CD4-positive, alpha-beta T cell treated with Interleukin-1 beta for 1 hour (primary cell): ENCODE measurements at regions not wholly inside any gene's neighbourhood (a gene's known extent, or its start where the extent isn't known, plus 50 kb on each side); places are given as distances from the start of the nearest gene placed in this dataset.
"Not testable (repeated sequence)": the region's sequence is repeated elsewhere in the genome, so short reads cannot be mapped to it uniquely, and the experiment has no call there.

Experiments used
- DNase-seq, 2 donors: peaks; one replicate each; pipeline ENCODE4 v3.0.0-alpha.2; 2020 to 2022

DNA sequence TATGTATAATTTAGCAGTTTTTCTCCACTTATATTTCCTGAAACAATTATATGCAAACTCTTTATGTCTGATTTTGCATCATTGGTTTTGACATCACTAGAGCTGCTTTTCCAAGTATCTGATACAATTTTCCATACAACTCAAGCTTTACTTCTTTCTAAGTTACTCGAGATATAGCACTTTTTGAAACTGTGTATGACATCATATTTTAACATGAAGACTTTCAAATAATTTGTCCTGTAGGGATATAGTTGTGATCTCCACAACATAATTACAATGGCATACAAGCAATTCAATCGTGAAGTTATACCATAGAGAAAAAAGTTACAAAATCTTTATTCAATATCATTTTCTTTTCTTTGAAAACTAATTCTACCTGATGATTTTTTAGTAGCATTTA, 173.0 kb downstream of the LEPR start:
- no peak for DNase-seq

DNA sequence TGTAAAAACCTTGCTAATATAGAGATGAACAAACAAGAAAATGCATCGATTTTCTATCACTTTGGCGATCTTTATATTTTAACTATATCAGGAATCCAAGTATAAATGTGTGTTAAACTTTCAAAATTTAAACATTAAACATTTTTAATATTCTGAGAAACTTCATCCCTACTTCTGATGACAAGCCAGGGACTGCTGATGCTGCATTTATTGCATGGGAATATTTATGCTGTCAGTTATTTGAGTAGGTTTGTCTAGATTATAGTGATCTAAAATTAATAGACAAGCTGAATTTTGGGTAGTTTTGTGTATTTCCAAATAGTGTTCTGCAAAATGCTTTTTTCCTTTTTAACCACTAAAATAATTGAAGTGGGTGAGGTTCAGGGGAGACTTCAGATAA, 175.3 kb downstream of the LEPR start:
- no peak for DNase-seq

DNA sequence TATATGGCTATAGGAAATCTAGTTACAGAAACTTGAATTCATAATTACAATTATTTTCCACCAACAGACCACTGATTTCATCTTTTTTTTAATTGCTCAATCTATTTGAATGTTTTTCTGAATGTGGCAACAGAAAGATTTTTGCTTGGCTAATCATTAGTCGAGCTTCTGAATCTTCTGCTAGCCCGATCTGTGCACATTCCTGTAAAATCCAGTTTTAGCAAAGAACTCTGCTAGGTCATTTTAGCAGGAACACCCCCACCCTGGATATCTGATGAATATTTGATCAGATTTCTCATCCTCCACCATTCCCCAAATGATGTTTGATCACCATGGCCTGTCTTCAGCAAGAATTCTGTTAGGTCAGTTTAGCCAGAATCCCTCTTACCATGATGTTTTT, 176.3 kb downstream of the LEPR start:
- DNase-seq: no peak

DNA sequence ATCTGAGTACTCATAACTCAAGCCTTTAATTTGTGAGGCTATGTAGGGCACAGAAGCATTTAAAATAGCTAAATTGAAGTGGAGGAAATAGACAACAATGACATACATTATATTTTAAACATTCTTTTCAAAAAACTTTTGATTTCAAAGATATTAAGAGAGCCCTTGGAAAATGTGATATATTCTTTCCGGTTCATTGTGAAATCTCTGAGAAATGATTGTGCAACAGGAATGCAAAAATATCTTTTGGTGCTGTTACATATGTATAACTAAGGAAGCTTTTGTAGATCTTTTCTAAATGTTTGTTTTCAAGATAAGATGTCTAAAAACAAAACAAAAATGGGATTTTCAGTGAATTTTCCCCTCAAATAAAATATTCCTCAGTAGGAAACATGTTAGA, 185.2 kb downstream of the LEPR start:
- DNase-seq: no peak

DNA sequence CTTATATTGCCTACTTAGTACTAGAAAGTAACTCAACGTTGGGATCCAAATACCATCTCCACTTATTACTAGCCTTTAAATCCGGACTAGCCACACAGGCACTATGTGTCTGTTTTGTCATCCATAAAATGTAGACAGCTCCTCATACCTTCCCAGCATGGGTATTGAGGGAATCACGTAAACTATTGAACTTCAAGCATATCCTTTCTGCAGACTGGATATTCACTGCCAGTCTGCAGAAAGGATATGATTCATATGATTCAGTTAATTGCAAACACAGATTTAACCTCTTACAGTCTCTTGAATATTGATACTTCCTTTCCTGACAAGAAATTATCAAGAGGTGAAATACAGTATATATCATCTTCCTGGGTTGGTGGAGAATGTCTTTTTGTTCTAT, 186.0 kb downstream of the LEPR start:
- DNase-seq: no peak

DNA sequence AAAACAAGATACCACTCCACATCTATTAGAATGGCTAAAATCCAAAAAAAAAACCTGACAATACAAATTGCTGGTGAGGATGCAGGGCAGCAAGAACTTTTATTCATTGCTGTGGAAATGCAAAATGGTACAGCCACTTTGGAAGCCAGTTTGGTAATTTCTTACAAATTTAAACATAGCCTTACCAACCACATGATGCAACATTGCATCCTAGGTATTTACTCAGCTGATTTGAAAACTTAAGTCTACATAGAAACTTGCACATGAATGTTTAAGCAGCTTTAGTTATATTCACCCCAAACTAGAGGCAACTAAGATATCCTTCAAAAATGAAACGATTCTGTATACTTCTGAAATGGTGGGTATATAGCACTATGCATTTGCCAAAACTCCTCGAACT, 178.8 kb upstream of the PDE4B start:
- no peak for DNase-seq

DNA sequence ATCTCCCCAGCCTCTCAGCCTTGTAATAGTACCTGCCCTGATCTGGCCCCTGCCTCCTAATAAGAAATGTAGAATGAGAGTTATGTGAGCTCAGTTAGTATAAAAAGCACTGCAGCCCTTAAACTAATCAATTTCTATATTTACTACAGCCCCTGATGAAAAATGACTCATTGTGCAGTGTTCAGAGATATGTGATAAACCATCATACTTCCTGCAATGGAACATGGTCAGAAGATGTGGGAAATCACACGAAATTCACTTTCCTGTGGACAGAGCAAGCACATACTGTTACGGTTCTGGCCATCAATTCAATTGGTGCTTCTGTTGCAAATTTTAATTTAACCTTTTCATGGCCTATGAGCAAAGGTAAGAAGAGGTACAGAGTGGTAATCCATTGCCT, 176.8 kb upstream of the PDE4B start:
- DNase-seq: no peak

DNA sequence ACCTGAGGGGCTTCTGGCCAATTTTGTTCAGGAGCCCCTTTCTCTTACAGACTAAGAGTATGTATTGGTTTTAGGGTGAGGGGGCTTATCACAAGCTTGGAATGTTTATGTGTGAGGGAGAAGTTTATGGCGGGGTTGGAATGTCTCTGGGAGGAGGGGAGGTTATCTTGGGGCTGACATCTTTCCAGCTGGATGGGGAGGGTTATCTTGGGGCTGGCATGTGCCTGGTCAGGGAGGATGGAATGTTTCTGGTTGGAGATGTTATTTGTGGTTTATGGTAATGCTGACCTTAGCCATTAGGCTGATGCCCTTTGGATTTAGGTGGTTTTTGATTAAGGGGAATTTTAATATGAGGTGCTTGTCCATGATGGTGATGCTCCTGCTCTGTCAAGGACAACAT, 171.0 kb upstream of the PDE4B start:
- not testable (repeated sequence) for DNase-seq

DNA sequence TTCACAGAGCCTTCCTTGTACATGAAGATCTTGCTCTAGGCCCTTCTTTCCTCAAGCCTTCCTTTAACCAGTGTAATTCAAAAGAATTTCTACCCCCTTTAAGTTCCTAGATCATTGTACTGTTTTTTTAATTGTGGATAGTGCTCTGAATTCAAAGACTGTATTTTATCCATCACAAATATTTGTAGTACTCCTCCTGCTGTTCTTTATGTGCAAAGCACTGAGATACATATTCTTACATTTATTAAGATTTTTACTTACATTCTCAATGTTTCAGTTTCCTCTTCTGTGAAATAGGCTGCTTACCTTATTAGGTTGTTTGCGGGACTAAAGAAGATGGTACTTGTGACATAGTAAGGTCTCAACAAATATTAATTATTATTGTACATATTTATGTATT, 168.8 kb upstream of the PDE4B start:
- no peak for DNase-seq

DNA sequence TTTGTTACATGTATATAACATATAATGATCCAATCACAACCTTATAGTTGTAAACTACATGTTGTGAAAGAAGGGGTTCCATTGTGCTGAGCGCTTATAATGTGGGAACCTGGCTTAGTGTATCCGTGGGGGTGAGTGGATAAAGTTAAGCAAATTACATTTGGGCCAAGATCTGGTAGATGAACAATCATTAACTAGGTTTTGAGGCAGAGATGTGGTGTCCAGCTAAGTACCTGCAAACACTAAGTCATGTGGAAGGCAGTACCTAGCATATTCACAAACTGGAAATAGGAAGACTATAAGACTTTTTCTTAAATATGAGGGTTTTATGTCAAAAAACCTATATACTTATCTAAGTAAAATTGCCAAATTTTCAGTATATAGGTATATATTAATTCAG, 167.2 kb upstream of the PDE4B start:
- DNase-seq: no peak

DNA sequence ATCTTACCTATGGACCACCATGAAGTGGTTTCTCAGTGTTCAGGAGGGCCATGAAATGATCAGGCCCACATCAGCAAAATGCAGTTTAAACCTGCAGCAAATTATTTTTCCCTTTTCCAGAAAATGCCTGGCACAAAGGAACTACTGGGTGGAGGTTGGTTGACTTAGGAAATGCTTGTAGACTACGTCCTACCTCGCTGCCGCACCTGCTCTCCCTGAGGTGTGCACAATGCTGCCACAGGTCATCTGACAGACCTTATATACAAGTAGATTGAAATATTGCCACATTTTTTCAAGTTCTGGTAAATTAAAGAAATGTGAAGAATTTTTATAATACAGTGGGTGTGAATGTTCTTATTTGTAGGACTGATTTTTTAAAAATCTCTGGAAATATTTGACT, 166.7 kb upstream of the PDE4B start:
- no peak for DNase-seq

DNA sequence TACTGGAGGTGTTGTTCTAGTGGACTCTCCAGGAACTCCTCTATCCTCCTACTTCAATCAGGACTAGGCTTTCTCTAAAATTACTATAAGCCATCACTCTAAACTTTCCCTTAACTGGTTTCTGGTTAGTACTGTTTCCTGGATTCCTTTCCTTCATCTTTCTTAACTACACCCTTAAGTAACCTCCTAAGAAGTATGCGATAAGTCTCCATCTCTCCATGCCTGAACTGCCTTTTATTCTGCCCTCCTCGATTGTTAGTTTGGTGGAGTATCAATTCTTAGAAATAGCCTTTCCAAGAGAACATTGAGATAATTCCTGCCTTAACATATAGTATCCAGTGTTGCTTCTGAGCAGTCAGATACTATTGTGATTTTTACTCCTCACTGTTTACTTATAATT, 162.9 kb upstream of the PDE4B start:
- no peak for DNase-seq

DNA sequence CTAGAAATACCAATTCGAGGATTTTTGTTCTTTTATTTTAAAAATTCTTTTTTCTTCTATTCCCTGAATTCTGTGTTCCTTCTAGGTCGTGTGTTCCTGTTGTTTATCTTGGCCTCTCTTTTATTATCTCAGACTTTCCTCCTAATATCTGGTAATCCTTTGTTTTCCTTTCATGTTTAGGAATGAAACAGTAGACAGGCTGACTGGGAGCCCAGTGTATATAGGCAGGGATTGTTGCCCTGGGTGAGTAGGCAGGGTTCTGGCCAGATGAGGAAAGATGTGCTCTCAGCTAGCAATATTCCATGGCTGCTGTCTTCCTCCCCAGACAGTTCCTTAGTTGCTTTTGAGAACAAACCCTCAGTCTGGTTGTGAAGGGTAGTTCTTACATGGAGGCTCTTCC, 161.8 kb upstream of the PDE4B start:
- DNase-seq: no peak

DNA sequence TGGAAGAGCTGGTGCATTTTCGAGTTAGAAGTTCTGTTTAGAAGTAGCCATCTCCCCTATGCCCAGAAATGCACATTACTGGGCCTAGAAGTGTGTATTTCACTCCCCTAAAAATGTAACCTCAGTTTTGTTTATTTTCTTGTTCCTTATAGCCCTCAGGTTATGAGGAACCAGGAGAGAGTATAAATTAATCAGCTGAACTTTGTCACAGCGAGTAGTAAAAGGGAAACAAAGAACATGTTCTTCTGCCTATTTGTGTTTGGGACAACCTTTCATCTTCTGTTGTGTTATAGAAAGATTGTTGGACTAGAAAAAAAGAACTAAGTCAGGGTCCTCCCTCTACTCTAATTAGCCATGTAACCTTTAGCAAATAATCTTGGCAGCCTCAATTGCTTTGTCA, 160.5 kb upstream of the PDE4B start:
- no peak for DNase-seq

DNA sequence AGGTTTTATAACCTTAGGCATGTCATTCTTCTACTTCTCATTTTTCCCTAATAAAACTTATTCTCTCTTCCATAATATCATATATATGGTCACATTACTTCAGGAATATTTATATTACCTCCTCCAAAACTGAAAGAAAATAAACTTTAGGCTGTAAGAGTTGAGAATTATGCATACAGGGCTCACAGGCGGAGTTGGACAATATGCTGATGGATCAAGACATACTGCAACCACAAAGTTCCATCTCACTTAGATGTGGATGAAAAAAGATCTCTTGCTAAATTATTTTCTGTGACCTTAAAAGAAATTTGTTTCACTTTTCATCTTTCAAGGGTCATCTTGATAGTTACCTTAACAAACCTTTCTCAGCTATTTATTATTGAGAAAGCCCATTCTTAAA, 152.6 kb upstream of the PDE4B start:
- DNase-seq: no peak

DNA sequence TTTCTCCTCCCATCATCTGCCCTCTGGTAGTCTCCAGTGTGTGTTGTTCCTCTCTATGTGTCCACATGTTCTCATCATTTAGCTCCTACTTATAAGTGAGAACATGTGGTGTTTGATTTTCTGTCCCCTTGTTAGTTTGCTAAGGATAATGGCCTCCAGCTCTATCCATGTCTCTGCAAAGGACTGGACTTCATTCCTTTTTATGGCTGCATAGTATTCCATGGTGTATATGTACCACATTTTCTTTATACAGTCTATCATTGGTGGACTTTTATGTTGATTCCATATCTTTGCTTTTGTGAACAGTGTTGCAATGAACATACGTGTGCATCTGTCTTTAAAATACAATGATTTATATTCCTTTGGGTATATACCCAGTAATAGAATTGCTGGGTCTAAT, 143.5 kb upstream of the PDE4B start:
- DNase-seq: not testable (repeated sequence)

DNA sequence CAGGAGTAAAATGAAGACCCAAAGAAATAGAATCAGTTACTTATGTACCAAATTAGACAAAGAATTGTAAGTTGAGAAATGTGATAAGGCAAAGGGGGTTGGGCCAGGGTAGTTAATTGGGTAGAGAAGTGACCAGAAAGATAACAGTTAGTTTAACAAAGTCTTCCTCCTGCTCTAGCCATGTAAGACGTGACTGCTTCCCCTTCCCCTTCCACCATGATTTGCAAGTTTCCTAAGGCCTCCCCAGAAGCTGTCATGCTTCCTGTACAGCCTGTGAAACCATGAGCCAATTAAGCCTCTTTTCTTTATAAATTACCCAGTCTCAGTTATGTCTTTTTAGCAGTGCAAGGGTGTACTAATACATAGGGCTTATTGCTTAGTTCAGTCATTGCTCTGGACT, 142.0 kb upstream of the PDE4B start:
- no peak for DNase-seq

DNA sequence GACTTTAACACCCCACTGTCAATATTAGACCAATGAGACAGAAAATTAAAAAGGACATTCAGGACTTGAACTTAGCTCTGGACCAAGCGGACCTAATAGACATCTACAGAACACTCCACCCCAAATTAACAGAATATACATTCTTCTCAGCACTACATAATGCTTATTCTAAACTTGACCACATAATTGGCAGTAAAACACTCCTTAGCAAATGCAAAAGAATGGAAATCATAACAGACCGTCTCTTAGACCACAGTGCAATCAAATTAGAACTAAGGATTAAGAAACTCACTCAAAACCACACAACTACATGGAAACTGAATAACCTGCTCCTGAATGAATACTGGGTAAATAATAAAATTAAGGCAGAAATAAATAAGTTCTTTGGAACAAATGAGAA, 138.2 kb upstream of the PDE4B start:
- not testable (repeated sequence) for DNase-seq

DNA sequence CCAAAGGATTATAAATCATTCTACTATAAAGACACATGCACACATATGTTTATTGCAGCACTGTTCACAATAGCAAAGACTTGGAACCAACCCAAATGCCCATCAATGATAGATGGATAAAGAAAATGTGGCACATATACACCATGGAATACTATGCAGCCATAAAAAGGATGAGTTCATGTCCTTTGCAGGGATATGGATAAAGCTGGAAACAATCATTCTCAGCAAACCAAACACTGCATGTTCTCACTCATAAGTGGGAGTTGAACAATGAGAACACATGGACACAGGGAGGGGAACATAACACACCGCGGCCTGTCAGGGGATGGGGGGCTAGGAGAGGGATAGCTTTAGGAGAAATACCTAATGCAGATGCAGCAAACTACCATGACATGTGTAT, 135.1 kb upstream of the PDE4B start:
- DNase-seq: not testable (repeated sequence)

DNA sequence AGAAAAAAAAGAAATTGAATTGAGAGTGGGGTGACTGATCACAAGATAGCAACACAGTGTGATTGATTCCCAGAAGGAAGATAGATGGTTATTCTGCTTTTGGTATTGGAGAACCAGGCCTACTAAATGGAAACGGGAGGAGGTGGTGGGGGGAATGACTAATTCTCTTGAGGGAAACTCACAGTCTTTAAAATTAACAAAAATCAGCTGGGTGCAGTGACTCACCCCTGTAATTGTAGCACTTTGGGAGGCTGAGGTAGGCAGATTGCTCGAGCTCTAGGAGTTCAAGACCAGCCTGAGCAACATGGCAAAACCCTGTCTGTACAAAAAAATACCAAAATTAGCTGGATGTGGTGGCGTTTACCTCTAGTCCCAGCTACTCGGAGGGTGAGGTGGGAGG, 134.6 kb upstream of the PDE4B start:
- no peak for DNase-seq

DNA sequence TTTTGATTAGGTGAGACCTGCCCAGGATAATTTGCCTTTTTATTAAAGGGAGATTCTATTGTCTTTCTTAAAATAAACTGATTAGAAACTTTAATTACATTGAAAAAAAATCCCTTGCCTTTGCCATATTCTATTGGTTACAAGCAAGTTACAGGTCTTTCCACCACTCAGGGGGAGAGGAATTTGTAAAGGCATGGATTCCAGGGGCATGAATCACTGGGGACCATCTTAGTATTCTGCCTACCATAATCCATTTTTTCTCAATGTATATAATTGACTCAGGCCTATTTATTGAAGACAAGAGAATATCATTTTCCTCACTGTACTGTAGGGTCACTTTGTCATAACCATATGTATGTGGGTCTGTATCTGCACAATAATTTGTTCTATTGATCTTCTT, 124.3 kb upstream of the PDE4B start:
- no peak for DNase-seq

DNA sequence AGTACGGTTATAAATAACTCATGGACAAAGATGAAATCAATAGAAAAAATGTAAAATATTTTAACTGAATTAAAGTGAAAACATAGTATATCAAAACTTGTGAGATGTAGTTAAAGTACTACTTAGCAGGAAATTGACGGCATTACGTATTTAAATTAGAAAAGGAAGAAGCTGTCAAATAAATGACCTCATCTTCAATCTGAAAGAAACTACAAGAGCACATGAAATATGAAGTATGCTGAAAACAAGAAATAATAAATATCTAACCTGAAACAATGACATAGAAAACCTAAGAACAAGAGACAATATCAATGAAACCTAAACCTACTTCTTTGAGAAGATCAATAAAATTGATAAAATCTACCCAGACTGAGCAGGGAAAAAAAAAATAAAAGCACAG, 122.2 kb upstream of the PDE4B start:
- no peak for DNase-seq

DNA sequence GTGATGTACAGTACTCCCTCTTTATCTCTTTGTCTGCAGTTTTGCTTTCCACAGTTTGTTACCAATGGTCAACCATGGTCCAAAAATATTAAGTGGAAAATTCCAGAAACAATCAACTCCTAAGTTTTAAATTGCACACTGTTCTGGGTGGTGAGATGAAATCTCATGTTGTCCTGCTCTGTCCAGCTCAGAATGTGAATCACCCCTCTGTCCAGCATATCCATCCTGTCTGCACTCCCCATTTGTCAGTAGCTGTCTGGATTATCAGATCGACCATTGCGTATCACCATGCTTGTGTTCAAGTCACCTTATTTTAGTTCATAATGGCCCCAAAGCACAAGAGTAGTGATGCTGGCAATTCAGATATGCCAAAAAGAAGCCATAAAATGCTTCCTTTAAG, 118.2 kb upstream of the PDE4B start:
- DNase-seq: no peak

DNA sequence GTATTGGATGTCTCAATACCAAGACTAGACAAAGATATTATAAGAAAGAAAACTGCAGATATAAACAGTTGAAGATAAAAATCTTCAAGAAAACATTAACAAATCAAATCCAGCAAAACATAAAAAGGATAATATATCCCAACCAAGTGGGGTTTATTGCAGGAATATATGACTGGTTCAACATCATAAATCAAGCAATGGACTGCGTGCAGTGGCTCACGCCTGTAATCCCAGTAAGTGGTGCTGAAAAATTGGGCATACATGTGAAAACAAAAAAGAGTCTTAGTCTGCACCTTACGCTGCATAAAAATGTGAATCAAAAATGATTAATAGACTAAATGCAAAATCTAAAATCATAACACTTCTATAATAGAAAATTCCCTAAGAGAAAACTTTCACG, 112.9 kb upstream of the PDE4B start:
- no peak for DNase-seq

DNA sequence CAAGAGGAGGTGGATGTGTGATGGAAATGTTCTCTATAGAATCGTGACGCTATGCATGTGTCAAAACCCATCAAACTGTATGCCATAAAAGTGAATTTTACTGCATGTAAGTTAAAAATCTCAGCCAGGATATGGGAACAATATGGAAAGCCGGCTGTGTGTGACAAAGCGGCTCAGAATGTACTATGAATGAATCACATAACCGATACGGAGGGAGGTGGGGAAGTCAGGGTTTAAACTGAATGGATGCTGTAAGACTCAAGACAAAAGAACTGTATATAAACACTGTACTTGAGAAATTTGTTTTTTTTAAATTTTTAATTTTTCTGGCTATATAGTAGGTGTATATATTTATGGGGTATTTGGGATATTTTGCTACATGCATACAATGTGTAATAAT, 111.6 kb upstream of the PDE4B start:
- DNase-seq: no peak

DNA sequence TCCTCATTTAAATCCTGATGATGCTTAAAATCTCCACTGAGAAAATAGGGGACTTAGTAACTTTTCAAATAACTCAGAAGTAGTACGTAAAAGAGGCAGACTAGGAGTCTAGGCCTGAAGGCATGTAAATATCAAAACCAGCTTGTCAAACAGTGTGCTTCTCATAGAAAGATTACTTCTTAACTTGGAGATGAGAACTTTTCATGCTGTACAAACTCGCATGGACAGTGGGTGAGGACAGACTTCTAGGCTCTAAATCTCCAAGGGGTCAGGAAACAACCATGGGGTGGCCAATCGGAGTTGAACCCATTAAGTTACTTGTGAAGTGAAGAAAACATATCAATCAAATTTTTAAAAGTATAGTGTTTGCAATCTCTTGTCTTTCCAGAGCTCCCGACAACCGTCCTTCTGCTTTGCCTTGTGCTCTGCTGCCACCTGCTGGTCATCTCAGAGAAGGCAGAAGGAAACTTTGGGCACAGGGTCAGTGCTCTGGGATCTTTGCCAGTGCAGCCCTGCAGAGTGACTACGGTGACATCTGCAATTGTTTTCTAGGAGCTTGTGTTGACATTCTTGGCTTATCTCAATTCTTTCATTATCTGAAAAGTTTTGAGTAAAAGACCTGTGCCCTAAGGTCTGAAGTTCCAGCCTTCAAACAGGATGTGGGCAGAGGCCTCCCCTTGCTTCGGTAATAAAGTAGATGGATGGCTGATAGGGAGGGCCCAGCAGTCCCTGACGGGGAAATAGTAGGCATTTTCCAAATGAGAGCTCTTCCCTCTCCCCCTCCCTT, 105.1 kb upstream of the PDE4B start:
- DNase-seq: peak; percentile 66 to 75
